Gastroesophageal sphincter (tissue), 3 donors: ENCODE measurements at regions not wholly inside any gene's neighbourhood (a gene's known extent, or its start where the extent isn't known, plus 50 kb on each side); places are given as distances from the start of the nearest gene placed in this dataset.

Source experiments
- EP300 ChIP-seq: sonication (generic); formaldehyde crosslinking; IDR thresholded peaks from one replicate; pipeline ENCODE4 v1.6.1; 2017; ENCODE audit warnings: antibody characterized with exemption, mild to moderate bottlenecking
- POLR2A ChIP-seq, 2 donors: fragments of 450-650 bp; IDR thresholded peaks; one replicate each; pipeline ENCODE4 v1.6.1; 2017; ENCODE audit warnings: antibody characterized with exemption in 2 of 2, mild to moderate bottlenecking in 2 of 2, moderate library complexity in 1 of 2
- POLR2AphosphoS5 ChIP-seq: sonication (generic); formaldehyde crosslinking; IDR thresholded peaks from one replicate; pipeline ENCODE4 v1.6.1; 2017; ENCODE audit warnings: antibody characterized with exemption
- TF ChIP-seq, protein P1 (sequence below), 4 experiments: fragments of 200-600 bp in 2 of 4; fragments of 450-650 bp in 2 of 4; sonication (generic) in 1 of 4; IDR thresholded peaks; one replicate each; pipeline ENCODE4 v1.5.1; 2017 to 2019; ENCODE audit warnings: antibody characterized with exemption in 4 of 4, mild to moderate bottlenecking in 2 of 4, moderate library complexity in 2 of 4

DNA sequence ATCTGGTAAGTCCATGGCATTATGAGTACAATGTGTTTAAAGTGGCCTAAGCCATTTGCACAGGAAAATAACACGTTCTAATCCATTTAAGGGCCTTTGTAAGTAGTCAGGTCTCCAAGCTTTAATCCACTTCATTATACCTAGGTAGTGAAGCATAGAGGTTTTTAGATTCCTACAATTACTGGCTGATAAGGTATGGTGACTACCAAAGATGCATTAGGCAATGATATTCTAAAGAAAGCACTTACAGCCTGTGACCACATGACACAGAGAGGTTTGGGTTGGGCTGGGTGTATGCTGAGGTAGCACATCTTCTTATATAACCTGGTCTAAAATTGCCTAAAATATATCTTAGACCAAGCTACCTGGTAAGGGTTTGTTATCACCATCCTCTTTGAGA, 504.4 kb downstream of the TFAP2B start:
- TF ChIP-seq, protein P1, sequence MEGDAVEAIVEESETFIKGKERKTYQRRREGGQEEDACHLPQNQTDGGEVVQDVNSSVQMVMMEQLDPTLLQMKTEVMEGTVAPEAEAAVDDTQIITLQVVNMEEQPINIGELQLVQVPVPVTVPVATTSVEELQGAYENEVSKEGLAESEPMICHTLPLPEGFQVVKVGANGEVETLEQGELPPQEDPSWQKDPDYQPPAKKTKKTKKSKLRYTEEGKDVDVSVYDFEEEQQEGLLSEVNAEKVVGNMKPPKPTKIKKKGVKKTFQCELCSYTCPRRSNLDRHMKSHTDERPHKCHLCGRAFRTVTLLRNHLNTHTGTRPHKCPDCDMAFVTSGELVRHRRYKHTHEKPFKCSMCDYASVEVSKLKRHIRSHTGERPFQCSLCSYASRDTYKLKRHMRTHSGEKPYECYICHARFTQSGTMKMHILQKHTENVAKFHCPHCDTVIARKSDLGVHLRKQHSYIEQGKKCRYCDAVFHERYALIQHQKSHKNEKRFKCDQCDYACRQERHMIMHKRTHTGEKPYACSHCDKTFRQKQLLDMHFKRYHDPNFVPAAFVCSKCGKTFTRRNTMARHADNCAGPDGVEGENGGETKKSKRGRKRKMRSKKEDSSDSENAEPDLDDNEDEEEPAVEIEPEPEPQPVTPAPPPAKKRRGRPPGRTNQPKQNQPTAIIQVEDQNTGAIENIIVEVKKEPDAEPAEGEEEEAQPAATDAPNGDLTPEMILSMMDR (IDR thresholded peaks at IDR 0.05) = no peak
- TF ChIP-seq POLR2A (IDR thresholded peaks at IDR 0.05) (no peak), POLR2AphosphoS5 (no peak), EP300 (no peak)
